ENCODE measurements at regions not wholly inside any gene's neighbourhood (a gene's known extent, or its start where the extent isn't known, plus 50 kb on each side); places are given as distances from the start of the nearest gene placed in this dataset.

GRCh38 chr1:239924741-239925350 is 166.8 kb upstream of the FMN2 start:
- intact Hi-C loops (cut with micrococcal nuclease) = no loop called here
- no peak overlapping the region for H3K4me3 ChIP-seq (ENCODE audit: low read length)
- no peak for TF ChIP-seq EZH2phosphoT487 (IDR thresholded peaks at IDR 0.05; ENCODE audit: borderline replicate concordance, low read length)
- no peak for TF ChIP-seq EZH2 (IDR thresholded peaks at IDR 0.05; ENCODE audit: low read length, unreplicated experiment)
- no peak for TF ChIP-seq CTCF (conservative IDR thresholded peaks at IDR 0.05; ENCODE audit: low read depth, low read length)
- DNase-seq = no peak
- H3K27me3 ChIP-seq (ENCODE audit: low read length) = no peaks in the 10 kb centered on the region
- ATAC-seq = no peak
- H3K4me2 ChIP-seq (ENCODE audit: low read length) = no peak overlapping the region
- BruUV-seq (replicated peaks) = no TSS peak
- no peak overlapping the region for H2AFZ ChIP-seq (ENCODE audit: low read length)
- CTCF ChIA-PET = no interaction called here
- H3K4me1 ChIP-seq (ENCODE audit: insufficient read depth, low read length) = no peaks in the 10 kb centered on the region
- no peaks in the 10 kb centered on the region for H3F3A ChIP-seq (ENCODE audit: low read length, unreplicated experiment)
- H3K9ac ChIP-seq (ENCODE audit: low read length) = no peak overlapping the region
- POLR2A ChIA-PET (ENCODE audit: unreplicated experiment) = no interaction called here
- H3K79me2 ChIP-seq (ENCODE audit: low read length) = no peaks in the 10 kb centered on the region
- no peaks in the 10 kb centered on the region for H3K36me3 ChIP-seq (ENCODE audit: low read depth, low read length)
- H3K9me3 ChIP-seq (ENCODE audit: low read length) = no peaks in the 10 kb centered on the region
- no peak overlapping the region for H3K27ac ChIP-seq (ENCODE audit: low read length)
- H4K20me1 ChIP-seq (ENCODE audit: low read length) = no peaks in the 10 kb centered on the region
- H3K9me2 ChIP-seq (replicated peaks; ENCODE audit: low read length) = no peaks in the 10 kb centered on the region

GRCh38 chr1:239926184-239926583 is 165.5 kb upstream of the FMN2 start:
- H3K27ac ChIP-seq (ENCODE audit: low read length) = no peak overlapping the region
- H3K4me2 ChIP-seq (ENCODE audit: low read length) = no peak overlapping the region
- H3K9me2 ChIP-seq (replicated peaks; ENCODE audit: low read length) = no peaks in the 10 kb centered on the region
- no peaks in the 10 kb centered on the region for H3K36me3 ChIP-seq (ENCODE audit: low read depth, low read length)
- ATAC-seq (no peak), DNase-seq (no peak)
- no peak overlapping the region for H3K9ac ChIP-seq (ENCODE audit: low read length)
- no TSS peak for BruUV-seq (replicated peaks)
- H3K9me3 ChIP-seq (ENCODE audit: low read length) = no peaks in the 10 kb centered on the region
- POLR2A ChIA-PET (ENCODE audit: unreplicated experiment) = no interaction called here
- peaks cover 5% of the 10 kb centered on the region for H3K4me1 ChIP-seq (ENCODE audit: insufficient read depth, low read length)
- intact Hi-C loops (cut with micrococcal nuclease) = no loop called here
- H3K4me3 ChIP-seq (ENCODE audit: low read length) = no peak overlapping the region
- CTCF ChIA-PET = no interaction called here
- no peaks in the 10 kb centered on the region for H3K27me3 ChIP-seq (ENCODE audit: low read length)
- no peak overlapping the region for H2AFZ ChIP-seq (ENCODE audit: low read length)
- H4K20me1 ChIP-seq (ENCODE audit: low read length) = no peaks in the 10 kb centered on the region
- no peaks in the 10 kb centered on the region for H3F3A ChIP-seq (ENCODE audit: low read length, unreplicated experiment)
- no peak for TF ChIP-seq CTCF (conservative IDR thresholded peaks at IDR 0.05; ENCODE audit: low read depth, low read length)
- TF ChIP-seq EZH2 (IDR thresholded peaks at IDR 0.05; ENCODE audit: low read length, unreplicated experiment) = no peak
- no peak for TF ChIP-seq EZH2phosphoT487 (IDR thresholded peaks at IDR 0.05; ENCODE audit: borderline replicate concordance, low read length)
- no peaks in the 10 kb centered on the region for H3K79me2 ChIP-seq (ENCODE audit: low read length)

DNA sequence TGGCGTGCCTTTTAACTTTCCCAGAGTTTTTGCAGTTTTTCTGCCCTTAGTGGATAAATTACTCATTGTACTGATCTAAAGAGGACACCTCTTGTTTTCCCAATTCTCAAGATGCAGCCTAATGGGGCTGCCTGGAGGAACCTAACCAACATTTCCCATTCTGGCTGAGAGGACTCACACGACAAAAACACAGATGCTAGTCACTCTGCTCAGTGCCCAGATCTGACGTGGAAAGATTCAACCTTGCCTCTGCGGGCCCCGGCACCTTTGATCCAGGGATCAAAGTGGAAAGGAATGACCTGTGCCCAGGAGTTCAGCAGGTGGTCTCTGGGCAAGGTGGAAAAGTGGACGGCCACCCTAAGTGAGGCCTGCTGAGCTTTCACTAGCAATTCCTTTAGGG is 162.4 kb upstream of the FMN2 start:
- Histone ChIP-seq H3K36me3 (ENCODE audit: low read depth, low read length) (no peaks in the 10 kb centered on the region), H3K4me3 (ENCODE audit: low read length) (no peak overlapping the region), H3K9ac (ENCODE audit: low read length) (no peak overlapping the region), H3K79me2 (ENCODE audit: low read length) (no peaks in the 10 kb centered on the region), H2AFZ (ENCODE audit: low read length) (no peak overlapping the region), H3K27me3 (ENCODE audit: low read length) (no peaks in the 10 kb centered on the region), H3F3A (ENCODE audit: low read length, unreplicated experiment) (no peaks in the 10 kb centered on the region), H3K4me2 (ENCODE audit: low read length) (no peak overlapping the region), H3K4me1 (ENCODE audit: insufficient read depth, low read length) (peaks cover 8% of the 10 kb centered on the region), H4K20me1 (ENCODE audit: low read length) (no peaks in the 10 kb centered on the region), H3K9me2 (replicated peaks; ENCODE audit: low read length) (no peaks in the 10 kb centered on the region), H3K27ac (ENCODE audit: low read length) (no peak overlapping the region), H3K9me3 (ENCODE audit: low read length) (no peaks in the 10 kb centered on the region)
- CTCF ChIA-PET = no interaction called here
- no peak for DNase-seq
- no TSS peak for BruUV-seq (replicated peaks)
- intact Hi-C loops (cut with micrococcal nuclease) = no loop called here
- TF ChIP-seq EZH2phosphoT487 (IDR thresholded peaks at IDR 0.05; ENCODE audit: borderline replicate concordance, low read length) (no peak), CTCF (conservative IDR thresholded peaks at IDR 0.05; ENCODE audit: low read depth, low read length) (no peak), EZH2 (IDR thresholded peaks at IDR 0.05; ENCODE audit: low read length, unreplicated experiment) (no peak)
- ATAC-seq = no peak
- POLR2A ChIA-PET (ENCODE audit: unreplicated experiment) = no interaction called here

Measured in PC-3 (cell line).